Kidney (tissue), 13 donors: ENCODE measurements at regions not wholly inside any gene's neighbourhood (a gene's known extent, or its start where the extent isn't known, plus 50 kb on each side); places are given as distances from the start of the nearest gene placed in this dataset.

Source experiments
- DNase-seq, 5 donors: peaks; one replicate each; pipeline ENCODE4 v3.0.0-alpha.2; 2013 to 2020
- FAIRE-seq: peaks from 2 replicates; lab custom pipeline; 2012; peaks lifted over from hg19 to GRCh38; lab: Jason Lieb, UNC
- H3K27ac ChIP-seq, 2 donors: one replicate each; pipeline ENCODE4 v1.7.0; 2013; ENCODE audit warnings: low read depth in 2 of 2, low read length in 2 of 2, inconsistent platforms in 1 of 2
- H3K27me3 ChIP-seq: one replicate; pipeline ENCODE4 v1.7.1; 2013; ENCODE audit warnings: low read length, inconsistent platforms; ENCODE audit not compliant: control insufficient read depth, insufficient read depth
- H3K36me3 ChIP-seq, 3 donors: one replicate each; pipeline versions ENCODE4 v1.7.0 to v1.7.1; 2013; ENCODE audit warnings: low read length in 3 of 3, control low read depth in 1 of 3, inconsistent platforms in 1 of 3; ENCODE audit not compliant: insufficient read depth in 3 of 3, control insufficient read depth in 2 of 3
- H3K4me1 ChIP-seq, 3 donors: one replicate each; pipeline versions ENCODE4 v1.7.0 to v1.7.1; 2013; ENCODE audit warnings: low read length in 3 of 3, inconsistent platforms in 1 of 3, low read depth in 1 of 3; ENCODE audit not compliant: control insufficient read depth in 2 of 3, insufficient read depth in 2 of 3
- H3K4me3 ChIP-seq, 3 donors: one replicate each; pipeline versions ENCODE4 v1.7.0 to v1.8.1; 2013; ENCODE audit warnings: low read length in 3 of 3, control low read depth in 1 of 3, inconsistent platforms in 1 of 3
- H3K9ac ChIP-seq, 3 donors: one replicate each; pipeline versions ENCODE4 v1.7.0 to v1.7.1; 2013; ENCODE audit warnings: low read length in 3 of 3, control low read depth in 1 of 3, inconsistent platforms in 1 of 3
- H3K9me3 ChIP-seq, 3 donors: one replicate each; pipeline versions ENCODE4 v1.7.0 to v1.7.1; 2013; ENCODE audit warnings: low read length in 3 of 3, control low read depth in 1 of 3, inconsistent platforms in 1 of 3; ENCODE audit not compliant: control insufficient read depth in 2 of 3, insufficient read depth in 1 of 3
- CTCF ChIP-seq: IDR thresholded peaks from 3 replicates; pipeline ENCODE4 v1.5.1; 2012; ENCODE audit warnings: mild to moderate bottlenecking, moderate library complexity, borderline replicate concordance; ENCODE audit not compliant: insufficient read depth; ENCODE audit errors: extremely low read depth
- intact Hi-C: fragments of 100-400 bp; cut with DNase I; formaldehyde crosslinking; loops from one replicate; pipeline ENCODE4 v1.11.1; 2022
- donor health status: control.
- donor health status: control.
- donor health status: control.
- donor health status: control.
- donor health status: control.
- donor health status: DM: yes; HTN: yes; CAD: no.
- donor health status: Normal renal cell carcinoma (clear cell type).

- Histone ChIP-seq H3K9ac (no peak overlapping the region), H3K27me3 (no peaks in the 10 kb centered on the region), H3K27ac (no peak overlapping the region), H3K9me3 (no peaks in the 10 kb centered on the region), H3K4me3 (no peak overlapping the region), H3K4me1 (peaks cover 0 to 1% (median under 1%) of the 10 kb centered on the region in 3 donors), H3K36me3 (no peaks in the 10 kb centered on the region)
- intact Hi-C loops: no loop called here
- FAIRE-seq: no peak
- DNase-seq: no peak
- no peak for TF ChIP-seq CTCF
Measured at GRCh38 chr18:57980573-57981307, 63.3 kb upstream of the NEDD4L start.

- FAIRE-seq (peak; percentile 94), DNase-seq (no peak)
- H3K4me1 ChIP-seq: peaks cover 0 to 12% (median 9%) of the 10 kb centered on the region in 3 donors
- no peaks in the 10 kb centered on the region for H3K27me3 ChIP-seq
- peak overlapping the region in 1 of 3 donors; percentile 20 for H3K9ac ChIP-seq
- H3K36me3 ChIP-seq: no peaks in the 10 kb centered on the region
- peak overlapping the region in 2 of 3 donors; percentile 20 to 46 for H3K4me3 ChIP-seq
- H3K9me3 ChIP-seq: no peaks in the 10 kb centered on the region
- intact Hi-C loops: no loop called here
- H3K27ac ChIP-seq: peak overlapping the region; percentile 67 to 77
- no peak for TF ChIP-seq CTCF
Measured at GRCh38 chr18:57976230-57976773, 67.7 kb upstream of the NEDD4L start.

- intact Hi-C loops: no loop called here
- no peak for TF ChIP-seq CTCF
- Histone ChIP-seq H3K36me3 (no peaks in the 10 kb centered on the region), H3K4me3 (peak overlapping the region in 2 of 3 donors; percentile 20 to 46), H3K27me3 (no peaks in the 10 kb centered on the region), H3K27ac (peak overlapping the region; percentile 66 to 77), H3K4me1 (peaks cover 0 to 12% (median 9%) of the 10 kb centered on the region in 3 donors), H3K9me3 (no peaks in the 10 kb centered on the region), H3K9ac (peak overlapping the region in 1 of 3 donors; percentile 20)
- DNase-seq (no peak), FAIRE-seq (no peak)
Measured at GRCh38 chr18:57975805-57976204, 68.2 kb upstream of the NEDD4L start.
